Activated CD4-positive, alpha-beta T cell treated with anti-CD3 and anti-CD28 coated beads, Interleukin-2, amount 10 ng/mL, durations not matched to agents 7 days and 5 days (primary cell): ENCODE measurements at regions not wholly inside any gene's neighbourhood (a gene's known extent, or its start where the extent isn't known, plus 50 kb on each side); places are given as distances from the start of the nearest gene placed in this dataset.

Experiments
- CTCF ChIA-PET: fragments of 350-600 bp; sonication (Branson Sonifier 250); formaldehyde crosslinking; loops from one replicate; lab custom pipeline; 2021; ENCODE audit warnings: antibody characterized with exemption; lab: Charles Lee
- POLR2A ChIA-PET: fragments of 350-600 bp; sonication (Branson Sonifier 250); formaldehyde crosslinking; loops from one replicate; lab custom pipeline; 2021; ENCODE audit warnings: antibody characterized with exemption; lab: Charles Lee
- DNase-seq: peaks from one replicate; pipeline ENCODE4 v3.0.0-alpha.2; 2020
- H3K27ac Mint-ChIP-seq: one replicate; pipeline ENCODE4 v1.8.0; 2021; ENCODE audit warnings: mild to moderate bottlenecking, moderate library complexity, mixed read lengths
- H3K27me3 Mint-ChIP-seq: one replicate; pipeline ENCODE4 v1.8.0; 2021; ENCODE audit warnings: mixed read lengths
- H3K36me3 Mint-ChIP-seq: one replicate; pipeline ENCODE4 v1.8.0; 2021; ENCODE audit warnings: low read depth, mixed read lengths
- H3K4me1 Mint-ChIP-seq: one replicate; pipeline ENCODE4 v1.8.0; 2021; ENCODE audit warnings: mixed read lengths
- H3K4me3 Mint-ChIP-seq: one replicate; pipeline ENCODE4 v1.8.0; 2021; ENCODE audit warnings: mild to moderate bottlenecking, moderate library complexity, mixed read lengths
- H3K9me3 Mint-ChIP-seq: one replicate; pipeline ENCODE4 v1.8.0; 2021; ENCODE audit warnings: mixed read lengths

DNA sequence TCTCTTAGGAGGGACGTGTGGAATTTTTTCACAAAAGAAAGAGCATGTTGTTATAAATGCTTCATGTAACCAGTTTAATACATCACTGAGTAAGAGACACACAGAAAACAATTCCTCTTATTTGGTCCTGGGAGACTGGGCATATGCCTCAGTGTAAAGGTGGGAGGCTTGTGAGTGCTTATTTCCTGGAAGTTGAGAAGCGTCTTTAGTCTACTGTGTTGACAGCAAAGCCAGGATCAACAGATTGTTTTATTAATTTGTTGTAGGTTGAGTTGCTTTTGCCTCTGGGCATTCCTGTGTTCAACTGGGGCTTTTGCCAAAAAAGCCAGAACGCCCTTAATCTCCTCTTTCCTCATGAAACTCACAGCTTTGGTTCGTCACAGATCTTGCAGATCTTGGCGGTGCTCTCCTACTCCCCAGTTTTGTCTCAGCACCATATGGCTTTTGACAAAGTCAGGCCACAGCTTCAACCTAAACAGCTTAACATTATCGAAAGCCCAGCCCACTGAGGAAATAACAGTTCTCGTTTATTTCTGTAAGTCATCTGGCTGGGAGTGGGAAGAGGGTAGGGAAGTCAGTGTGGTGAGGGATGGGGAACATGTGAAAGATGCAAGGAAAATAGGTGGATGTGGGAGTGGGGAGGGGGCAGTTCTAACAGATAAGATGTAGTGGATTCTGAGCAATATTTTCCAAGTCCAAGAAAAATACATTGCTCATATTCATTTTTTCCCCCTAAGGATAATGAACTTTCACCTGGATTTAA lies 227.2 kb downstream of the DACT1 start:
- no peak for DNase-seq
- no peaks in the 10 kb centered on the region for H3K9me3 Mint-ChIP-seq
- H3K36me3 Mint-ChIP-seq, result no peaks in the 10 kb centered on the region
- POLR2A ChIA-PET, result no interaction called here
- CTCF ChIA-PET, result no interaction called here
- H3K27me3 Mint-ChIP-seq, result peaks cover 6% of the 10 kb centered on the region
- no peak overlapping the region for H3K4me3 Mint-ChIP-seq
- no peaks in the 10 kb centered on the region for H3K4me1 Mint-ChIP-seq
- no peak overlapping the region for H3K27ac Mint-ChIP-seq

GRCh38 chr14:58865514-58866281 lies 227.9 kb downstream of the DACT1 start:
- Mint-ChIP-seq H3K4me3 (no peak overlapping the region), H3K9me3 (no peaks in the 10 kb centered on the region), H3K36me3 (no peaks in the 10 kb centered on the region), H3K4me1 (no peaks in the 10 kb centered on the region), H3K27ac (no peak overlapping the region), H3K27me3 (peaks cover 6% of the 10 kb centered on the region)
- ChIA-PET CTCF (no interaction called here), POLR2A (no interaction called here)
- no peak for DNase-seq

GRCh38 chr14:58866391-58866790 lies 228.6 kb downstream of the DACT1 start:
- Mint-ChIP-seq H3K36me3 (no peaks in the 10 kb centered on the region), H3K9me3 (no peaks in the 10 kb centered on the region), H3K27ac (no peak overlapping the region), H3K4me1 (no peaks in the 10 kb centered on the region), H3K4me3 (no peak overlapping the region), H3K27me3 (peaks cover 6% of the 10 kb centered on the region)
- ChIA-PET CTCF (no interaction called here), POLR2A (no interaction called here)
- DNase-seq, result no peak

GRCh38 chr14:58870961-58871360 lies 233.2 kb downstream of the DACT1 start:
- no peak overlapping the region for H3K27ac Mint-ChIP-seq
- no peaks in the 10 kb centered on the region for H3K4me1 Mint-ChIP-seq
- DNase-seq, result no peak
- no peak overlapping the region for H3K4me3 Mint-ChIP-seq
- peaks cover 2% of the 10 kb centered on the region for H3K27me3 Mint-ChIP-seq
- no peaks in the 10 kb centered on the region for H3K36me3 Mint-ChIP-seq
- ChIA-PET CTCF (no interaction called here), POLR2A (no interaction called here)
- H3K9me3 Mint-ChIP-seq, result no peaks in the 10 kb centered on the region

GRCh38 chr14:58871573-58871972 lies 233.8 kb downstream of the DACT1 start:
- Mint-ChIP-seq H3K36me3 (no peaks in the 10 kb centered on the region), H3K4me3 (no peak overlapping the region), H3K9me3 (no peaks in the 10 kb centered on the region), H3K27me3 (peaks cover 2% of the 10 kb centered on the region), H3K27ac (no peak overlapping the region), H3K4me1 (no peaks in the 10 kb centered on the region)
- CTCF ChIA-PET, result no interaction called here
- no peak for DNase-seq
- POLR2A ChIA-PET, result no interaction called here

GRCh38 chr14:58872061-58872460 lies 234.3 kb downstream of the DACT1 start:
- no peaks in the 10 kb centered on the region for H3K4me1 Mint-ChIP-seq
- no peak for DNase-seq
- no peaks in the 10 kb centered on the region for H3K9me3 Mint-ChIP-seq
- no peak overlapping the region for H3K27ac Mint-ChIP-seq
- no peaks in the 10 kb centered on the region for H3K36me3 Mint-ChIP-seq
- POLR2A ChIA-PET, result no interaction called here
- H3K27me3 Mint-ChIP-seq, result peaks cover 2% of the 10 kb centered on the region
- H3K4me3 Mint-ChIP-seq, result no peak overlapping the region
- CTCF ChIA-PET, result no interaction called here

DNA sequence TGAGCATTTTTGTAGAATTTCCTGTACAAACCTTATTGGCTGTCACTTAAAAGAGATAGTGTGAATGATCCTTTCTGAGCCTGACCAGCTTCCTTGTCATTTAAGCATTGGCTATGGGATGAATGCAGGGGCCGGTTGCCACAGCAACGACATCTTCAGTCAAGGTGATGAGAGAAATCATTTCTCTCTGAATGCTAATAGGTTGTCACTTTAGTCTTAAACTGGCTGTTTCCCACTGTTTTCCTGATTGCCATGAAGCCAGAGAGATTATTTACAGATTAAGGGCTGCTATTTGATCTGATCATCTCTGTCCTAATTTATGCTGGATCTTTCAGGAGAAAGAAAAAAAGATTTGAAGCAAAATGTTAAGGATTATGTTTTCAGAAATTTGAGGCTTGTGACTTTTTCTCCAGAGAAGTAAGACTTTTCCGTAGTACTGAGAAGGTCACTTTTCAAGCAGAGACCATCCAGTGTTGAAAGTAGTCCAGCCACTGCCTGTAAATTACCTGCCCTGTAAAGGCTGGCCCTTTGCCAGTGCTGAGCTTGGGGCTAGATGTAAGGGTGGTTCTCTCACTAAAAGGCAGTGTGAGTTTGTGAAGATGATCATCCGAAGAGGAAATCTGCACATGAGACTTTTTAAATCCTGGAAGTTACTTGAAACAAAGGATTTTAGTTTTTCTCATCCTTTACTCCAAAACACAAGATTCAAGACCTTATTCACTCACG lies 235.6 kb downstream of the DACT1 start:
- Mint-ChIP-seq H3K36me3 (no peaks in the 10 kb centered on the region), H3K9me3 (no peaks in the 10 kb centered on the region), H3K27me3 (peaks cover 2% of the 10 kb centered on the region), H3K27ac (no peak overlapping the region), H3K4me3 (no peak overlapping the region), H3K4me1 (no peaks in the 10 kb centered on the region)
- ChIA-PET CTCF (no interaction called here), POLR2A (no interaction called here)
- no peak for DNase-seq

DNA sequence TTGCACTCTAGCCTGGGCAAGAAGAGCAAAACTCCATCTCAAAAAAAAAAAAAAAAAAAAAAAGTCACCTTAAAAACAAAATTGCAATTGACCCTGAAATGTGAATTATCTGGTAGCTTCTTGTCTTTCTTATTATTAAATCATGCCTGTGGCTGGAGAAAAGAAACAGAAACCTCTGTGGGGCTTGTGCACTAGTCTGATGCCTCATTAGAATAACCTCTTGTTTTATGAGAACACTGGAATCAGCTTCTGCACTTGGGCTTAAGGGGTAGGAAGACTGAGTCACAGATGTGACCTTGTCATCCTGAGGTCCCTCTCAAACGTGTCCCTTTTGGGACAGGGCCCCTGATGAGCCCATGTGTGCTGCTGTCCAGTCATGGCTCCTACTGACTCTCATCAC lies 237.9 kb downstream of the DACT1 start:
- peaks cover 4% of the 10 kb centered on the region for H3K27me3 Mint-ChIP-seq
- DNase-seq, result no peak
- no peaks in the 10 kb centered on the region for H3K9me3 Mint-ChIP-seq
- no peaks in the 10 kb centered on the region for H3K36me3 Mint-ChIP-seq
- ChIA-PET POLR2A (no interaction called here), CTCF (interaction anchor here (0.6 kb wide), 1 partner anchor 1288 kb away, joined by 6 read pairs; no protein-coding TSS in a partner anchor)
- H3K27ac Mint-ChIP-seq, result no peak overlapping the region
- no peak overlapping the region for H3K4me3 Mint-ChIP-seq
- no peaks in the 10 kb centered on the region for H3K4me1 Mint-ChIP-seq

GRCh38 chr14:58876608-58877007 lies 238.8 kb downstream of the DACT1 start:
- Mint-ChIP-seq H3K4me1 (no peaks in the 10 kb centered on the region), H3K36me3 (no peaks in the 10 kb centered on the region), H3K27me3 (peaks cover 4% of the 10 kb centered on the region), H3K4me3 (no peak overlapping the region), H3K27ac (no peak overlapping the region), H3K9me3 (no peaks in the 10 kb centered on the region)
- POLR2A ChIA-PET, result no interaction called here
- CTCF ChIA-PET, result no interaction called here
- DNase-seq, result no peak

GRCh38 chr14:58878439-58879139 lies 240.8 kb downstream of the DACT1 start:
- CTCF ChIA-PET, result no interaction called here
- no peak overlapping the region for H3K4me3 Mint-ChIP-seq
- no peaks in the 10 kb centered on the region for H3K9me3 Mint-ChIP-seq
- DNase-seq, result no peak
- peaks cover 2% of the 10 kb centered on the region for H3K27me3 Mint-ChIP-seq
- POLR2A ChIA-PET, result no interaction called here
- H3K4me1 Mint-ChIP-seq, result no peaks in the 10 kb centered on the region
- no peaks in the 10 kb centered on the region for H3K36me3 Mint-ChIP-seq
- no peak overlapping the region for H3K27ac Mint-ChIP-seq

GRCh38 chr14:58881433-58881832 lies 243.7 kb downstream of the DACT1 start:
- CTCF ChIA-PET, result interaction anchor here (0.6 kb wide), 1 partner anchor 98 kb away, joined by 3 read pairs; no protein-coding TSS in a partner anchor
- no peaks in the 10 kb centered on the region for H3K36me3 Mint-ChIP-seq
- no peak overlapping the region for H3K4me3 Mint-ChIP-seq
- DNase-seq, result no peak
- H3K4me1 Mint-ChIP-seq, result no peaks in the 10 kb centered on the region
- H3K27me3 Mint-ChIP-seq, result peaks cover 2% of the 10 kb centered on the region
- H3K9me3 Mint-ChIP-seq, result peaks cover 2% of the 10 kb centered on the region
- H3K27ac Mint-ChIP-seq, result no peak overlapping the region
- POLR2A ChIA-PET, result no interaction called here

DNA sequence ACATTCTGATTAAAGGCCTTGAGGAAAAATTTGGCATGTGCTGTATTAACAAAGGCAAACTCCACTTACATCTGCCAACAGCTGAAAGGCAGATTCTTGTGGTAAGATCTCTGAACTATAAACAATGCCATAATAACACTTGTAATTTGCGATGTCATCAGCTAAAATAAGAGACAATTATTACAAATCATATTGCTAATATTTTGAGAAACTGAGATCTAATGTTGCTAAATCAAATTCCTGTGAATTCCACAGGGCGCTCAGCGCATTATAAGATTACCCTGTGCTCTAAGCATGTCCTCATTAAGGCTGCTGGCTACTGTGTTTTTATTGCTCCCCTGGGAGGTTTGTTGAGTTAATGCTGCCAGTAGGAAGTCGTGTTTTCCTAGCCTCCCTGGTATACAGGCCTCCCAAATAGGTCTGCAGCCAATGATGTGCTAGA lies 244.8 kb downstream of the DACT1 start:
- POLR2A ChIA-PET, result no interaction called here
- peaks cover 2% of the 10 kb centered on the region for H3K9me3 Mint-ChIP-seq
- peaks cover 2% of the 10 kb centered on the region for H3K27me3 Mint-ChIP-seq
- CTCF ChIA-PET, result interaction anchor here (0.6 kb wide), 1 partner anchor 431 kb away, joined by 3 read pairs; no protein-coding TSS in a partner anchor
- H3K27ac Mint-ChIP-seq, result no peak overlapping the region
- H3K36me3 Mint-ChIP-seq, result no peaks in the 10 kb centered on the region
- no peak overlapping the region for H3K4me3 Mint-ChIP-seq
- no peaks in the 10 kb centered on the region for H3K4me1 Mint-ChIP-seq
- DNase-seq, result no peak
